Kidney (tissue), 13 donors: ENCODE measurements at regions not wholly inside any gene's neighbourhood (a gene's known extent, or its start where the extent isn't known, plus 50 kb on each side); places are given as distances from the start of the nearest gene placed in this dataset.

Experiments used
- DNase-seq, 5 donors: peaks; one replicate each; pipeline ENCODE4 v3.0.0-alpha.2; 2013 to 2020
- FAIRE-seq: peaks from 2 replicates; lab custom pipeline; 2012; peaks lifted over from hg19 to GRCh38; lab: Jason Lieb, UNC
- H3K27ac ChIP-seq, 2 donors: one replicate each; pipeline ENCODE4 v1.7.0; 2013; ENCODE audit warnings: low read depth in 2 of 2, low read length in 2 of 2, inconsistent platforms in 1 of 2
- H3K27me3 ChIP-seq: one replicate; pipeline ENCODE4 v1.7.1; 2013; ENCODE audit warnings: low read length, inconsistent platforms; ENCODE audit not compliant: control insufficient read depth, insufficient read depth
- H3K36me3 ChIP-seq, 3 donors: one replicate each; pipeline versions ENCODE4 v1.7.0 to v1.7.1; 2013; ENCODE audit warnings: low read length in 3 of 3, control low read depth in 1 of 3, inconsistent platforms in 1 of 3; ENCODE audit not compliant: insufficient read depth in 3 of 3, control insufficient read depth in 2 of 3
- H3K4me1 ChIP-seq, 3 donors: one replicate each; pipeline versions ENCODE4 v1.7.0 to v1.7.1; 2013; ENCODE audit warnings: low read length in 3 of 3, inconsistent platforms in 1 of 3, low read depth in 1 of 3; ENCODE audit not compliant: control insufficient read depth in 2 of 3, insufficient read depth in 2 of 3
- H3K4me3 ChIP-seq, 3 donors: one replicate each; pipeline versions ENCODE4 v1.7.0 to v1.8.1; 2013; ENCODE audit warnings: low read length in 3 of 3, control low read depth in 1 of 3, inconsistent platforms in 1 of 3
- H3K9ac ChIP-seq, 3 donors: one replicate each; pipeline versions ENCODE4 v1.7.0 to v1.7.1; 2013; ENCODE audit warnings: low read length in 3 of 3, control low read depth in 1 of 3, inconsistent platforms in 1 of 3
- H3K9me3 ChIP-seq, 3 donors: one replicate each; pipeline versions ENCODE4 v1.7.0 to v1.7.1; 2013; ENCODE audit warnings: low read length in 3 of 3, control low read depth in 1 of 3, inconsistent platforms in 1 of 3; ENCODE audit not compliant: control insufficient read depth in 2 of 3, insufficient read depth in 1 of 3
- CTCF ChIP-seq: IDR thresholded peaks from 3 replicates; pipeline ENCODE4 v1.5.1; 2012; ENCODE audit warnings: mild to moderate bottlenecking, moderate library complexity, borderline replicate concordance; ENCODE audit not compliant: insufficient read depth; ENCODE audit errors: extremely low read depth
- intact Hi-C: fragments of 100-400 bp; cut with DNase I; formaldehyde crosslinking; loops from one replicate; pipeline ENCODE4 v1.11.1; 2022
- donor health status: control.
- donor health status: control.
- donor health status: control.
- donor health status: control.
- donor health status: control.
- donor health status: DM: yes; HTN: yes; CAD: no.
- donor health status: Normal renal cell carcinoma (clear cell type).

- FAIRE-seq (no peak), DNase-seq (no peak)
- Histone ChIP-seq H3K4me1 (no peaks in the 10 kb centered on the region), H3K9me3 (no peaks in the 10 kb centered on the region), H3K27me3 (no peaks in the 10 kb centered on the region), H3K27ac (no peak overlapping the region), H3K4me3 (no peak overlapping the region), H3K9ac (no peak overlapping the region), H3K36me3 (no peaks in the 10 kb centered on the region)
- intact Hi-C loops: no loop called here
- TF ChIP-seq CTCF: no peak
Observed at GRCh38 chr21:43354026-43354420, 72.9 kb downstream of the SIK1 start.

GRCh38 chr21:43353282-43354025 lies 73.5 kb downstream of the SIK1 start:
- Histone ChIP-seq H3K27me3 (no peaks in the 10 kb centered on the region), H3K9ac (no peak overlapping the region), H3K4me3 (no peak overlapping the region), H3K27ac (no peak overlapping the region), H3K4me1 (peaks cover 0 to 4% (median 0%) of the 10 kb centered on the region in 3 donors), H3K36me3 (no peaks in the 10 kb centered on the region), H3K9me3 (no peaks in the 10 kb centered on the region)
- FAIRE-seq (no peak), DNase-seq (no peak)
- no peak for TF ChIP-seq CTCF
- intact Hi-C loops: no loop called here

GRCh38 chr21:43352568-43353281 lies 74.2 kb downstream of the SIK1 start:
- H3K9ac ChIP-seq: no peak overlapping the region
- H3K9me3 ChIP-seq: no peaks in the 10 kb centered on the region
- peaks cover 0 to 4% (median 0%) of the 10 kb centered on the region in 3 donors for H3K4me1 ChIP-seq
- H3K36me3 ChIP-seq: no peaks in the 10 kb centered on the region
- H3K27me3 ChIP-seq: no peaks in the 10 kb centered on the region
- H3K4me3 ChIP-seq: no peak overlapping the region
- no peak for TF ChIP-seq CTCF
- FAIRE-seq: no peak
- H3K27ac ChIP-seq: no peak overlapping the region
- intact Hi-C loops: no loop called here
- DNase-seq: no peak
